ENCODE measurements at regions not wholly inside any gene's neighbourhood (a gene's known extent, or its start where the extent isn't known, plus 50 kb on each side); places are given as distances from the start of the nearest gene placed in this dataset.

DNA sequence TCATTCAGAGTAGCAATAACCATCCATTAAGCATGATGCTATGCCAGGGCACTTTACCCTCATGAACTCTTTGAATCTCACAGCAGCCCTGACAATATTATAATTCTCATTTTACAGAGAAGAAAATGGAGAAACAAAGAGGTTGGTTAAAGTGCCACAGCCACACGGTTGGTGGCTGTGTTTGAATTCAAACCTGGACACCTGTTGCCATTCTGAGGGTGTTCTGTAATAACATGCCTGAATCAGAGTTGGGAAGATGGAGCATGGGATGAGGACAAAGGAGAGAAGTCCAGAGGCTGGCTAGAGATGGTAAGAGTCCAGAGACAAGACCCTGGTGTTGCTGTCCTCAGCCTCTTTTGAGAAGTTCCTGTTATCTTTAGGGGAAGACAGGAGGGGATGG lies 127.7 kb downstream of the DHX35 start:
- Histone ChIP-seq H3K36me3 (ENCODE audit: control insufficient read depth, insufficient read depth, low read length) (no peaks in the 10 kb centered on the region), H3K27me3 (ENCODE audit: control insufficient read depth, insufficient read depth, low read length) (peaks cover 5% of the 10 kb centered on the region), H3K4me3 (ENCODE audit: low read depth, low read length) (no peak overlapping the region)
- DNase-seq (ENCODE audit: low read depth), result no peak
- TF ChIP-seq, protein P1, sequence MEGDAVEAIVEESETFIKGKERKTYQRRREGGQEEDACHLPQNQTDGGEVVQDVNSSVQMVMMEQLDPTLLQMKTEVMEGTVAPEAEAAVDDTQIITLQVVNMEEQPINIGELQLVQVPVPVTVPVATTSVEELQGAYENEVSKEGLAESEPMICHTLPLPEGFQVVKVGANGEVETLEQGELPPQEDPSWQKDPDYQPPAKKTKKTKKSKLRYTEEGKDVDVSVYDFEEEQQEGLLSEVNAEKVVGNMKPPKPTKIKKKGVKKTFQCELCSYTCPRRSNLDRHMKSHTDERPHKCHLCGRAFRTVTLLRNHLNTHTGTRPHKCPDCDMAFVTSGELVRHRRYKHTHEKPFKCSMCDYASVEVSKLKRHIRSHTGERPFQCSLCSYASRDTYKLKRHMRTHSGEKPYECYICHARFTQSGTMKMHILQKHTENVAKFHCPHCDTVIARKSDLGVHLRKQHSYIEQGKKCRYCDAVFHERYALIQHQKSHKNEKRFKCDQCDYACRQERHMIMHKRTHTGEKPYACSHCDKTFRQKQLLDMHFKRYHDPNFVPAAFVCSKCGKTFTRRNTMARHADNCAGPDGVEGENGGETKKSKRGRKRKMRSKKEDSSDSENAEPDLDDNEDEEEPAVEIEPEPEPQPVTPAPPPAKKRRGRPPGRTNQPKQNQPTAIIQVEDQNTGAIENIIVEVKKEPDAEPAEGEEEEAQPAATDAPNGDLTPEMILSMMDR (IDR thresholded peaks at IDR 0.05; ENCODE audit: insufficient read depth, low read length, poor library complexity, severe bottlenecking), result no peak

Data from kidney epithelial cell (primary cell).